Left ventricle myocardium inferior (tissue), 1 donor: ENCODE measurements at regions not wholly inside any gene's neighbourhood (a gene's known extent, or its start where the extent isn't known, plus 50 kb on each side); places are given as distances from the start of the nearest gene placed in this dataset.

Experiments used
- DNase-seq: peaks from one replicate; pipeline ENCODE4 v3.0.0-alpha.2; 2020
- H3K27ac ChIP-seq: fragments of 200-600 bp; replicated peaks from 2 replicates; pipeline ENCODE4 v1.8.0; 2021
- H3K27me3 ChIP-seq: fragments of 200-600 bp; 2 replicates; pipeline ENCODE4 v1.8.0; 2021; ENCODE audit warnings: low read depth
- H3K36me3 ChIP-seq: fragments of 200-600 bp; 2 replicates; pipeline ENCODE4 v1.8.0; 2021
- H3K4me1 ChIP-seq: fragments of 200-600 bp; 2 replicates; pipeline ENCODE4 v1.8.0; 2021
- H3K4me3 ChIP-seq: fragments of 200-600 bp; 2 replicates; pipeline ENCODE4 v1.8.0; 2021; ENCODE audit warnings: mild to moderate bottlenecking, moderate library complexity
- H3K9me3 ChIP-seq: fragments of 200-600 bp; replicated peaks from 2 replicates; pipeline ENCODE4 v1.8.0; 2021
- CTCF ChIP-seq: fragments of 200-600 bp; IDR thresholded peaks from 2 replicates; pipeline ENCODE4 v1.8.0; 2021; ENCODE audit warnings: antibody characterized with exemption, mild to moderate bottlenecking, borderline replicate concordance
- intact Hi-C: fragments of 100-400 bp; cut with micrococcal nuclease; formaldehyde crosslinking; loops from one replicate; pipeline ENCODE4 v1.11.0; 2022
- donor health status: DM: no; HTN: yes; CAD: no; lungs with severe emphysema.

- H3K4me3 ChIP-seq = no peak overlapping the region
- no peaks in the 10 kb centered on the region for H3K9me3 ChIP-seq
- intact Hi-C loops = no loop called here
- H3K4me1 ChIP-seq = no peaks in the 10 kb centered on the region
- no peak for TF ChIP-seq CTCF
- peaks cover 36% of the 10 kb centered on the region for H3K27me3 ChIP-seq
- DNase-seq = no peak
- H3K27ac ChIP-seq = no peak overlapping the region
- H3K36me3 ChIP-seq = no peaks in the 10 kb centered on the region
Measured at GRCh38 chr11:116093481-116094270, 589.5 kb upstream of the CADM1 start.

- Histone ChIP-seq H3K27me3 (peaks cover 39% of the 10 kb centered on the region), H3K36me3 (no peaks in the 10 kb centered on the region), H3K27ac (no peak overlapping the region), H3K4me1 (no peaks in the 10 kb centered on the region), H3K4me3 (no peak overlapping the region), H3K9me3 (no peaks in the 10 kb centered on the region)
- intact Hi-C loops = no loop called here
- no peak for TF ChIP-seq CTCF
- no peak for DNase-seq
Measured at GRCh38 chr11:116093065-116093464, 588.9 kb upstream of the CADM1 start.

GRCh38 chr11:116086426-116086825, 582.2 kb upstream of the CADM1 start:
- H3K4me3 ChIP-seq = no peak overlapping the region
- H3K27me3 ChIP-seq = peaks cover 77% of the 10 kb centered on the region
- TF ChIP-seq CTCF = no peak
- intact Hi-C loops = no loop called here
- H3K4me1 ChIP-seq = no peaks in the 10 kb centered on the region
- H3K9me3 ChIP-seq = no peaks in the 10 kb centered on the region
- no peaks in the 10 kb centered on the region for H3K36me3 ChIP-seq
- no peak overlapping the region for H3K27ac ChIP-seq
- no peak for DNase-seq

GRCh38 chr11:116085031-116085635, 580.9 kb upstream of the CADM1 start:
- Histone ChIP-seq H3K27me3 (peaks cover 84% of the 10 kb centered on the region), H3K9me3 (no peaks in the 10 kb centered on the region), H3K27ac (no peak overlapping the region), H3K4me1 (no peaks in the 10 kb centered on the region), H3K36me3 (no peaks in the 10 kb centered on the region), H3K4me3 (no peak overlapping the region)
- no peak for DNase-seq
- intact Hi-C loops = no loop called here
- TF ChIP-seq CTCF = no peak

GRCh38 chr11:116084511-116084910, 580.3 kb upstream of the CADM1 start:
- no peak for DNase-seq
- H3K27me3 ChIP-seq = peaks cover 89% of the 10 kb centered on the region
- H3K4me3 ChIP-seq = no peak overlapping the region
- H3K27ac ChIP-seq = no peak overlapping the region
- no peak for TF ChIP-seq CTCF
- no peaks in the 10 kb centered on the region for H3K36me3 ChIP-seq
- no peaks in the 10 kb centered on the region for H3K9me3 ChIP-seq
- intact Hi-C loops = no loop called here
- H3K4me1 ChIP-seq = no peaks in the 10 kb centered on the region
